ENCODE measurements at regions not wholly inside any gene's neighbourhood (a gene's known extent, or its start where the extent isn't known, plus 50 kb on each side); places are given as distances from the start of the nearest gene placed in this dataset.

GRCh38 chr11:113579292-113579940 is 104.2 kb upstream of the DRD2 start (continued):
- TF ChIP-seq ZNF784 (CRISPR knock-in tag; IDR thresholded peaks at IDR 0.05; ENCODE audit: borderline replicate concordance) (no peak), RAD21 (CRISPR knock-in tag; IDR thresholded peaks at IDR 0.05) (no peak), ZKSCAN5 (CRISPR knock-in tag; IDR thresholded peaks at IDR 0.05) (no peak), TRIM24 (CRISPR knock-in tag; IDR thresholded peaks at IDR 0.05) (no peak), CSRNP1 (CRISPR knock-in tag; IDR thresholded peaks at IDR 0.05) (no peak), ZNF160 (CRISPR knock-in tag; IDR thresholded peaks at IDR 0.05) (no peak), ARNTL (CRISPR knock-in tag; IDR thresholded peaks at IDR 0.05) (no peak), SNRNP70 (IDR thresholded peaks at IDR 0.05; ENCODE audit: low read depth, low read length) (no peak), ZSCAN20 (CRISPR knock-in tag; IDR thresholded peaks at IDR 0.05; ENCODE audit: borderline replicate concordance) (no peak)

GRCh38 chr11:113578715-113579250 is 103.6 kb upstream of the DRD2 start:
- no peak for FAIRE-seq
- in situ Hi-C loops (cut with HindIII; ENCODE audit: extremely low pct_ligation_motif_present, low pct_unique_long_range_greater_than_20kb) (no loop called here), intact Hi-C loops (cut with micrococcal nuclease; ENCODE audit: unreplicated experiment) (no loop called here)
- Histone ChIP-seq H3K27ac (ENCODE audit: extremely low read length, insufficient read depth, low read length) (no peak overlapping the region), H2AFZ (ENCODE audit: low read length) (no peak overlapping the region), H3K79me2 (ENCODE audit: insufficient read depth, low read length) (no peaks in the 10 kb centered on the region), H3K4me3 (replicated peaks in 1 of 3; ENCODE audit: insufficient read depth in 1 of 3, low read depth in 2 of 3, low read length in 3 of 3) (no peak overlapping the region), H3K27me3 (ENCODE audit: control insufficient read depth in 1 of 2, insufficient read depth in 2 of 2, low read length in 2 of 2) (peaks cover 1 to 21% of the 10 kb centered on the region in 2 experiments; a peak in 2 of 5 replicates), H3K36me3 (replicated peaks in 1 of 2; ENCODE audit: control insufficient read depth in 1 of 2, insufficient read depth in 2 of 2, low read length in 2 of 2) (no peaks in the 10 kb centered on the region), H3K9ac (ENCODE audit: insufficient read depth, low read depth, low read length) (no peak overlapping the region), H3K4me2 (ENCODE audit: low read depth, low read length) (no peak overlapping the region), H3K4me1 (ENCODE audit: insufficient read depth, low read length) (no peaks in the 10 kb centered on the region), H4K20me1 (ENCODE audit: insufficient read depth, low read length) (no peaks in the 10 kb centered on the region), H3K9me3 (ENCODE audit: low read length) (no peaks in the 10 kb centered on the region)
- WGBS (ENCODE audit: low lambda C conversion rate): 3% methylated on average over 5 of the region's 5 CpGs
- ATAC-seq: no peak
- no peak for DNase-seq (ENCODE audit: low spot score)
- ChIA-PET CTCF (ENCODE audit: low intra/inter-chr PET ratio, low total read pairs) (no interaction called here), POLR2A (no interaction called here)
- no TSS peak for BruUV-seq (replicated peaks)
- TF ChIP-seq ZC3H4 (CRISPR knock-in tag; IDR thresholded peaks at IDR 0.05; ENCODE audit: borderline replicate concordance) (no peak), ZNF468 (CRISPR knock-in tag; IDR thresholded peaks at IDR 0.05) (no peak), PRPF4 (IDR thresholded peaks at IDR 0.05; ENCODE audit: low read depth, low read length, poor library complexity, severe bottlenecking) (no peak), ARID2 (CRISPR knock-in tag; IDR thresholded peaks at IDR 0.05; ENCODE audit: borderline replicate concordance) (no peak), KDM3A (CRISPR knock-in tag; IDR thresholded peaks at IDR 0.05; ENCODE audit: low read depth) (no peak), POLR2A (IDR thresholded peaks at IDR 0.05; ENCODE audit: insufficient read depth in 1 of 2, low read depth in 2 of 2, low read length in 2 of 2) (no peak), RORA (CRISPR knock-in tag; IDR thresholded peaks at IDR 0.05) (no peak), HNF4A (CRISPR knock-in tag; IDR thresholded peaks at IDR 0.05) (no peak), AHR (CRISPR knock-in tag; IDR thresholded peaks at IDR 0.05) (no peak)
- TF ChIP-seq, protein P1, sequence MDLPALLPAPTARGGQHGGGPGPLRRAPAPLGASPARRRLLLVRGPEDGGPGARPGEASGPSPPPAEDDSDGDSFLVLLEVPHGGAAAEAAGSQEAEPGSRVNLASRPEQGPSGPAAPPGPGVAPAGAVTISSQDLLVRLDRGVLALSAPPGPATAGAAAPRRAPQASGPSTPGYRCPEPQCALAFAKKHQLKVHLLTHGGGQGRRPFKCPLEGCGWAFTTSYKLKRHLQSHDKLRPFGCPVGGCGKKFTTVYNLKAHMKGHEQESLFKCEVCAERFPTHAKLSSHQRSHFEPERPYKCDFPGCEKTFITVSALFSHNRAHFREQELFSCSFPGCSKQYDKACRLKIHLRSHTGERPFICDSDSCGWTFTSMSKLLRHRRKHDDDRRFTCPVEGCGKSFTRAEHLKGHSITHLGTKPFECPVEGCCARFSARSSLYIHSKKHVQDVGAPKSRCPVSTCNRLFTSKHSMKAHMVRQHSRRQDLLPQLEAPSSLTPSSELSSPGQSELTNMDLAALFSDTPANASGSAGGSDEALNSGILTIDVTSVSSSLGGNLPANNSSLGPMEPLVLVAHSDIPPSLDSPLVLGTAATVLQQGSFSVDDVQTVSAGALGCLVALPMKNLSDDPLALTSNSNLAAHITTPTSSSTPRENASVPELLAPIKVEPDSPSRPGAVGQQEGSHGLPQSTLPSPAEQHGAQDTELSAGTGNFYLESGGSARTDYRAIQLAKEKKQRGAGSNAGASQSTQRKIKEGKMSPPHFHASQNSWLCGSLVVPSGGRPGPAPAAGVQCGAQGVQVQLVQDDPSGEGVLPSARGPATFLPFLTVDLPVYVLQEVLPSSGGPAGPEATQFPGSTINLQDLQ (CRISPR knock-in tag; IDR thresholded peaks at IDR 0.05): no peak

Measured in HepG2 (cell line).